ENCODE measurements at regions not wholly inside any gene's neighbourhood (a gene's known extent, or its start where the extent isn't known, plus 50 kb on each side); places are given as distances from the start of the nearest gene placed in this dataset.
A peak's percentile ranks its signal among the peaks of the same experiment; 100 is the strongest.
"Not testable (repeated sequence)": the region's sequence is repeated elsewhere in the genome, so short reads cannot be mapped to it uniquely, and the experiment has no call there.

- DNase-seq, result no peak
Measured at GRCh38 chr13:74561155-74561554, 427.0 kb upstream of the KLF12 start.

- DNase-seq, result no peak
Measured at GRCh38 chr13:74560325-74560724, 426.1 kb upstream of the KLF12 start.

- no peak for DNase-seq
Measured at GRCh38 chr13:74557870-74558269, 423.7 kb upstream of the KLF12 start.

GRCh38 chr13:74555651-74556420 lies 421.6 kb upstream of the KLF12 start:
- peak; percentile 19 for DNase-seq

- DNase-seq, result no peak
Measured at GRCh38 chr13:74555276-74555625, 421.0 kb upstream of the KLF12 start.

- no peak for DNase-seq
Measured at GRCh38 chr13:74554569-74555275, 420.5 kb upstream of the KLF12 start.

GRCh38 chr13:74550039-74550438 lies 415.8 kb upstream of the KLF12 start:
- peak; percentile 26 for DNase-seq

- DNase-seq, result not testable (repeated sequence)
Measured at GRCh38 chr13:74536649-74537048, 402.4 kb upstream of the KLF12 start.

DNA sequence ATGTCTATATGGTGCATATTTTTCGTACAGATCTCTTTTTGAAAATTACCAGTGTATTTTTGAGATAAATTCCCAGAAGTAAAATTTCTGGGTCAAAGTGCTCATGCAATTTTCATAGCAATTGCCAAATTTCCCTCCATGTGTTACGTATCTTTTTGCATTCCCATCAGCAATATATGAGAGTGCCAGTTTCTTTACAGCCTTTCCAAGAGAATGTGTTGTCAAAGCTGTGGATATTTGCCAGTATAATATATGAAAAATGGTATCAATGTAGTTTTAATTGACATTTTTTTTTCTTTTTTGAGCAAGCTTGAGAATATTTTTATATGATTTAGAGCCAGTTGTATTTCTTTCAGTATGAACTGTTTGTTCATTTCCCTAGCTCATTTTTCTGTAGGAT lies 399.0 kb upstream of the KLF12 start:
- no peak for DNase-seq

DNA sequence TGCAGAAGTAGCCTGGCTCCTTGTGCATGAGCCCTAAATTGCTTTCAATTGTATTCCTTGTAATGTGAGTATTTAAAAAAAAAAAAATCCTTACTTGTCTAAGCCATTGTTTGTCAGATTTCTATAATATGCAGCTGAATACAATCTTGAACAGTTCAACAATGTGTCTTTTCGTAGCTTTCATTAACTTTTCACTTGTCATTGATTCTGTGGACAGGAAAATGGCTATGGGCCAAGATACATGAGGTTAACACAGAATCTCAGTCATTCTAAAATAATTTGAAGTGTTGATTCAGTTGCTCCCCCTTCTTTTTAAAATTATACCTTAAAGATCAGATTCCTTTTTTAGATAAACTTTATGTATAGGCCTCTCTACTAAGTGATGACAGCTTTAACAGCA lies 395.8 kb upstream of the KLF12 start:
- peak; percentile 46 for DNase-seq

DNA sequence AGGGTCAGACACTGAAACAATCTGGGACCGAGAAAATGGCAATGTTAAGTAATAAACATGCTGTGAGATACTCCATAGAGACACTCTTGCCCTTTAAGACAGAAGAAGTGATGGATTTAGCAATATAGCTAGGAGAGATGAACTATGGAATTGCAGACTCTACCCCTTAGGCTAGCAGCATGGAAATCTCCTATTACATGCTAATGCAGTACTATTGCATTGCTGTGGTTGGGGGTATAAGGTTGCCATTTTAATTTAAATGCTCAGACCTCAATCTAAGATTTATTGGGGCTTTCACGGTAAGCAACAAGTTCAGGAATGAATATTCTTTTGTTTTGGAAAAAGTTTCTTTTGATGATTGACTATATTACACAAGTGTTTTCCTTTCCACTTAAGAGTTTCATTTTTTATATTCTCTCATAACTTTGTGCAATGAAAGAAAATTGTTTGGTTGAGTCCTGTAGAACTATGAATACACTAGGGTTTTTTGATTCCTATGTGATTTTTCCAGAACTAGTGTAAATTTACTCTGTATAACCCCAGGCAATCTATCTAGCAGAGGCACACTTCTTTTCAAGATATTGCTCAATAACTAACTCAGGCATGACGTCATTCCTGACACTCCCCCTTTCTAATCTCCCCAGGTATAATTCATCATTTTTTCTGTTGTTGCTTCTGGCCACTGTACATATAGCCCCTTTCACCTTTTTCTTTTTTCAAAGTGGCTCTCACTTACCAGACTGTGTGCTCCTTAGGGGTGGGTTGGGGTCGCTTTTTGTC lies 394.7 kb upstream of the KLF12 start:
- no peak for DNase-seq

GRCh38 chr13:74523057-74523456 lies 388.9 kb upstream of the KLF12 start:
- no peak for DNase-seq

DNA sequence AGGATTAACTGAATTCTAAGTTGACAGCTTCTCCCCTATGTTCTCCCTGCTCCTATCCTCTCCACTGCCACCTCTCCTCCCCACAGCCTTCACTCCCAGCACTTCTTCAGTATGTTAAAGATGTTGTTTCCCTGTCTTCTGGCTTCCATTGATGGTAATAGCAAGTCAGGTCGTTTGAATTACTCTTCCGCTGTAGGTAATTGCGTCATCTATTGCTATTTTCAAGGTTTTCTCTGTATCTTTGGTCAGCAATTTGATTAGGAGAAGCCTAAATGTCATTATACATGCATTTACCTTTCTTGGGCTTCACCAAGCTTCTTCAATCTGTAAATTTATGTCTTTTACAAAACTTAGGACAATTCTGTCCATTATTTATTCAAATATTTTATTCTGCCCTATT lies 377.3 kb upstream of the KLF12 start:
- DNase-seq, result no peak

- DNase-seq, result peak; percentile 1
Measured at GRCh38 chr13:74487091-74487722, 353.0 kb upstream of the KLF12 start.

GRCh38 chr13:74485757-74486156 lies 351.6 kb upstream of the KLF12 start:
- DNase-seq, result no peak

- DNase-seq, result no peak
Measured at GRCh38 chr13:74479124-74479523, 344.9 kb upstream of the KLF12 start.

DNA sequence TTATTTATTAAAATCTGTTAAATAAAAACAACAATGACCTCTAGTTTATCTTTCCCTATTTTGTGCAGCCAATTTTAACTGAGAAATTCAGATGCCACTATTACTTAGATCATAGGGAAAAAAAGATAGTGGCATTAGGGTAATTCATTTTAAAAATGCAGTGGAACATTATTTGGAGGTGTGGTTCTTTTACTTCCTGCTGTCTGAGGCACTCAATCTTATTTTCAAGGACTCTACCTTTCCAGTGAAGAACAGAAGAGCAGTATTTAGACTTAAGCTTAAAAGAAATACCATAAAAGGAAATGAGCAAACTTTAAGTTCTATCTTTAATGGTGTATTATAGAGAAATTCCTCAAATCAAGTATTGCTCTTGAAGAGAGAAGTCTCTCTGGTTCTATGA lies 342.6 kb upstream of the KLF12 start:
- no peak for DNase-seq

DNA sequence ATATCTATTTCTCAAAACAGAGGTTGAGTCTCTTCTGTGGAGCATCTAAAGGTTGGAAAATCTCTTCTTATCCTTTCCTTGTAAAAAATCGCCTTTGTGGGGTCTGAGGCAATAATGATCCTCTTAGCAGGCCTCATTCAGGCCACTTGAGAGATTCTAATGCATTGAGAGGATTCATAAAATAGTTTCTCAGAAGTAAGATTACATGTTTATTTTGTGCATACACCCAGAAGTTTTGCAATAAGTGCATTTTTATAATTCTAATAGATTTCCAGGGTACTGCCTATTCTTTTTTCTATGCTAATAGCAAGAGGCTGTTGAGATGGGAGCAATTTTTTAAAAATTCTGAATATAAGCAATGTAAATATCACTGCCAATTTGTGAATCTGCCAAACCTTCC lies 342.2 kb upstream of the KLF12 start:
- no peak for DNase-seq

DNA sequence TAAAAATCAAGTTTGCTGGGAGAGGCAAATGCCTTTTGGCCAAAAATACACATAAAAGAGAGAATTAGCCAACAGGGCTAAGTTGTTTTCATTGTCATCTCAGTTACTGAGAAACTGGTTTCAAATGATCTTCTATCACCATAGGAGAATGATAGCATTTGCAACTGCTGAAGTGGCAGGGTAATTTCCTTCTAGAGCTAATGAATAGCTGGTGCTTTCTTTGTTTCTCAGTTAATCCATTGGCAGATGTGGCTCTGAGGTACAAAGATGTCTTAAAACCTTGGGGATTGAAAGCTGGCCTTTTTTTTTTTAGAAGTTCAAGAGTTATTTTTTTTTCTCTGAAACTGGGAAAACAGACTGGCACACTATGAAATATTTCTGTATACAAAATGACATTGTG lies 332.7 kb upstream of the KLF12 start:
- no peak for DNase-seq

- DNase-seq, result no peak
Measured at GRCh38 chr13:74466020-74466419, 331.8 kb upstream of the KLF12 start.

DNA sequence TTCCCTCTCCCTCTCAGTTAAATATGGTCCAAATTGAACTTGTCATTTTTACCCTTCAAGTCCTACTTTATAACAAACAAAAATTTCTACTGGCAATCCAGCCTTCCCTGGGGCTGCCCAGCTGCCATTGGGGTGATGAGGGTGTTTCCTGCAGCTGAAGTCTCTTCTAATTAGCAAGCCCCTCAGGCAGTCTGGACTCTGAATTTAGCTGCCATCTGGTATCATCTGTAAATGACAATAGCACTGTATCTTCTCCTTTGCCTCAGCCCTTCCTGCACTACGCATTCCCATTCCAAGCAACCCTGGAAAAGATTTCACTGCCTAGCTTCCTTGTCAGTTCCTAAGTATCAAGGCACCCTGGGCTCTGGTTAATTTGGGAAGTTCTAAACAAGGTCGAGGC lies 331.1 kb upstream of the KLF12 start:
- DNase-seq, result no peak

GRCh38 chr13:74464670-74465069 lies 330.5 kb upstream of the KLF12 start:
- DNase-seq, result no peak

GRCh38 chr13:74461011-74461410 lies 326.8 kb upstream of the KLF12 start:
- DNase-seq, result no peak

Measured in fibroblast of skin of right quadriceps (primary cell).